ENCODE measurements at regions not wholly inside any gene's neighbourhood (a gene's known extent, or its start where the extent isn't known, plus 50 kb on each side); places are given as distances from the start of the nearest gene placed in this dataset.

DNA sequence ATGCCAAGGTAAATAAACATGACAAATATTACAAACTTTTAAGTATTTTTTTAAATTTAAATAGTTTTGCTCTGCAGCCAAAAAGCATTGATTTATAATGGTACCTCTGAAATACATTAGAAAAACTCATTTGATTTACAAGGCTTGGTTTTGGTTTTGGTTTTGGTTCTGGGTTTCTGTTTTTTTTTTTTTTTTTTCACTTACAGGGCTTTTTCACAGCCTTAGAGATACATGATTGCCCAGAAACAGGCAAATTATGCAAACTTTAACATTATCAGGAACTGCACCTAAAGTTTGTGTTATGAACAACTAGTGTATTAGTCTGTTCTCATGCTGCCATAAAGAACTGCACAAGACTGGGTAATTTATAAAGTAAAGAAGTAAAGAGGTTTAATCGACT is 196.4 kb upstream of the DDX53 start:
- TF ChIP-seq RAD21 (IDR thresholded peaks at IDR 0.05; ENCODE audit: low read depth) = no peak
- no peak for TF ChIP-seq FOXM1 (IDR thresholded peaks at IDR 0.05; ENCODE audit: borderline replicate concordance, low read depth)
- TF ChIP-seq, protein P1, sequence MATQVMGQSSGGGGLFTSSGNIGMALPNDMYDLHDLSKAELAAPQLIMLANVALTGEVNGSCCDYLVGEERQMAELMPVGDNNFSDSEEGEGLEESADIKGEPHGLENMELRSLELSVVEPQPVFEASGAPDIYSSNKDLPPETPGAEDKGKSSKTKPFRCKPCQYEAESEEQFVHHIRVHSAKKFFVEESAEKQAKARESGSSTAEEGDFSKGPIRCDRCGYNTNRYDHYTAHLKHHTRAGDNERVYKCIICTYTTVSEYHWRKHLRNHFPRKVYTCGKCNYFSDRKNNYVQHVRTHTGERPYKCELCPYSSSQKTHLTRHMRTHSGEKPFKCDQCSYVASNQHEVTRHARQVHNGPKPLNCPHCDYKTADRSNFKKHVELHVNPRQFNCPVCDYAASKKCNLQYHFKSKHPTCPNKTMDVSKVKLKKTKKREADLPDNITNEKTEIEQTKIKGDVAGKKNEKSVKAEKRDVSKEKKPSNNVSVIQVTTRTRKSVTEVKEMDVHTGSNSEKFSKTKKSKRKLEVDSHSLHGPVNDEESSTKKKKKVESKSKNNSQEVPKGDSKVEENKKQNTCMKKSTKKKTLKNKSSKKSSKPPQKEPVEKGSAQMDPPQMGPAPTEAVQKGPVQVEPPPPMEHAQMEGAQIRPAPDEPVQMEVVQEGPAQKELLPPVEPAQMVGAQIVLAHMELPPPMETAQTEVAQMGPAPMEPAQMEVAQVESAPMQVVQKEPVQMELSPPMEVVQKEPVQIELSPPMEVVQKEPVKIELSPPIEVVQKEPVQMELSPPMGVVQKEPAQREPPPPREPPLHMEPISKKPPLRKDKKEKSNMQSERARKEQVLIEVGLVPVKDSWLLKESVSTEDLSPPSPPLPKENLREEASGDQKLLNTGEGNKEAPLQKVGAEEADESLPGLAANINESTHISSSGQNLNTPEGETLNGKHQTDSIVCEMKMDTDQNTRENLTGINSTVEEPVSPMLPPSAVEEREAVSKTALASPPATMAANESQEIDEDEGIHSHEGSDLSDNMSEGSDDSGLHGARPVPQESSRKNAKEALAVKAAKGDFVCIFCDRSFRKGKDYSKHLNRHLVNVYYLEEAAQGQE (IDR thresholded peaks at IDR 0.05; ENCODE audit: low read depth) = no peak
- TF ChIP-seq NFIC (IDR thresholded peaks at IDR 0.05) = no peak
- TF ChIP-seq, protein P2, sequence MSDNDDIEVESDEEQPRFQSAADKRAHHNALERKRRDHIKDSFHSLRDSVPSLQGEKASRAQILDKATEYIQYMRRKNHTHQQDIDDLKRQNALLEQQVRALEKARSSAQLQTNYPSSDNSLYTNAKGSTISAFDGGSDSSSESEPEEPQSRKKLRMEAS (IDR thresholded peaks at IDR 0.05) = no peak
- no peak for TF ChIP-seq CREB1 (IDR thresholded peaks at IDR 0.05; ENCODE audit: low read depth)
- TF ChIP-seq TAF1 (IDR thresholded peaks at IDR 0.05; ENCODE audit: low read depth) = no peak
- TF ChIP-seq ZBTB7A (IDR thresholded peaks at IDR 0.05; ENCODE audit: low read depth) = no peak
- no peak for TF ChIP-seq TEAD4 (IDR thresholded peaks at IDR 0.05)
- TF ChIP-seq EP300 (IDR thresholded peaks at IDR 0.05; ENCODE audit: borderline replicate concordance) = no peak
- no peak for TF ChIP-seq YY1 (IDR thresholded peaks at IDR 0.05; ENCODE audit: low read depth)

DNA sequence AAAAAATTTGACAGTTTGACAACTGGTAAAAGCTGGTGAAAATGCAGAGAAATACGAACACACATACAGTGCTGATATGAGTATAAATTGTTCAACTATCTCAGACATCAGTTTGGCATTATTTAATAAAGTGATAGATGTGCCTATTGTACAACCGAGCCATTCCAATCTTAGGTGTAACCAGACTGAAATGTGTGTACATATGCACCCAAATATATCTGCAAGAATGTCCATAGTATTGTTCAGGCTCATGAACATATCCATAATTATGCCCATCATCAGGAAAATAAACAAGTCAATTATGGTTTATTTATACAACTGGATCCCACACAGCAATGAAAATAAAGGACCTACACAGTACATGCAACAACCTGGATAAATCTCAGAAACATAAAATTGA is 188.9 kb upstream of the DDX53 start:
- TF ChIP-seq CEBPB (IDR thresholded peaks at IDR 0.05) = no peak
- no peak for TF ChIP-seq FOXM1 (IDR thresholded peaks at IDR 0.05; ENCODE audit: borderline replicate concordance, low read depth)
- no peak for TF ChIP-seq RAD21 (IDR thresholded peaks at IDR 0.05; ENCODE audit: low read depth)
- TF ChIP-seq YY1 (IDR thresholded peaks at IDR 0.05; ENCODE audit: low read depth) = no peak
- TF ChIP-seq EP300 (IDR thresholded peaks at IDR 0.05; ENCODE audit: borderline replicate concordance) = no peak
- TF ChIP-seq TCF12 (IDR thresholded peaks at IDR 0.05; ENCODE audit: low read depth) = no peak
- TF ChIP-seq, protein P2 (IDR thresholded peaks at IDR 0.05) = no peak
- no peak for TF ChIP-seq TAF1 (IDR thresholded peaks at IDR 0.05; ENCODE audit: low read depth)

DNA sequence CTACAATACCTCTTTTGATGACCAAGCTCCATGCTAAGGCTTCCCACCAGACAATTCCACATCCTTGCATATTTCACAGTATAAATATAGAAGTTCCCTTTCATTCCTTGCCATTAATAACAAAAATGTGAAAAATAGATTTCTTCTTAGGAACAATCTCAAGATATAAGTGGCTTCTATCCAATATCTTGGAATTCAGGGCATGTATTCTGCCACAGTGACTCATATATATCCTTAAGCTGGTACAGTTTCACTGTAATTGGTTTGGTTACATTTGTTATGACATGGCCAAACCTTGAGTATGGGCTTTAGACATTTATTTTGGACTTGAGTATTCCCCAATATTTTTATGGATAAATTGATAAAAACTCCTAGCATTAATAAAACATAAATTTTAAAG is 181.7 kb upstream of the DDX53 start:
- no peak for TF ChIP-seq ZBTB7A (IDR thresholded peaks at IDR 0.05; ENCODE audit: low read depth)
- TF ChIP-seq, protein P1 (IDR thresholded peaks at IDR 0.05; ENCODE audit: low read depth) = no peak
- no peak for TF ChIP-seq YY1 (IDR thresholded peaks at IDR 0.05; ENCODE audit: low read depth)

DNA sequence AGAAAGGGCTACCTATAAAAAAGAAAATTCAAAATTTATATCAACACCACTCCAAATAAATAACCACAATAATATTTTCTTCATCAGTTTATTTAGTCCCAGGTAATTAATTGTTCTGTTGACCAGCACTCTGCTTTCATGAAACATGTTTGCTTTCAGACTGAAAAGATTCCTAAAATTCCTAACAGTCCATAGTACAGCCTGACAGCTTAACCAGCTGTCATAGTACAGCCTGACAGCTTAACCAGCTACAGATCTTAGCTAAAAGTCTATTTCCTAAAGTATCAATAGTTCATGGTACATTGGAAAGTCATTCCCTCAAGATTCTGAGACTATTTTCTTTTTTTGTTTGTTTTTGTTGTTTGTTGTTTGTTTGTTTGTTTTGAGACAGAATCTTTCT is 144.1 kb upstream of the DDX53 start:
- no peak for TF ChIP-seq CREB1 (IDR thresholded peaks at IDR 0.05; ENCODE audit: low read depth)
- no peak for TF ChIP-seq EP300 (IDR thresholded peaks at IDR 0.05; ENCODE audit: borderline replicate concordance)
- TF ChIP-seq, protein P3, sequence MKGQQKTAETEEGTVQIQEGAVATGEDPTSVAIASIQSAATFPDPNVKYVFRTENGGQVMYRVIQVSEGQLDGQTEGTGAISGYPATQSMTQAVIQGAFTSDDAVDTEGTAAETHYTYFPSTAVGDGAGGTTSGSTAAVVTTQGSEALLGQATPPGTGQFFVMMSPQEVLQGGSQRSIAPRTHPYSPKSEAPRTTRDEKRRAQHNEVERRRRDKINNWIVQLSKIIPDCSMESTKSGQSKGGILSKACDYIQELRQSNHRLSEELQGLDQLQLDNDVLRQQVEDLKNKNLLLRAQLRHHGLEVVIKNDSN (IDR thresholded peaks at IDR 0.05) = no peak
- TF ChIP-seq TAF1 (IDR thresholded peaks at IDR 0.05; ENCODE audit: low read depth) = no peak
- no peak for TF ChIP-seq CEBPB (IDR thresholded peaks at IDR 0.05)

DNA sequence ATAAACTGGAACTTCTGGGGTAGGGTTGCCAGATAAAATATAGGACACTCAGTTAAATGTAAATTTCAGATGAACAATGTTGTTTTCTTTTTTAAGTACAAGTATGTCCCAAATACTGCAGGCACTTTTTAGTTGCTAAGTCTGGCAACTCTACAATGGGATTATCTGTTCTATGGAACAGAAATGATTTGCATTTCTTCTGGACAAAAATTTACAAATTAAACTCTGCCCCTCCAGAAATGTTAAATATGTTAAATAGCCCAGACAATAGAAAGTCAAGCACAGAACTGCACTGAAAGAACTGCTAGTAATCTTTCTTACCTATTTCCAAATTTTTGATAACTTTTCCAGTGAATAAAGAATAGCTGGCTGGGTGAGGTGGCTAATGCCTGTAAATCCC is 140.1 kb upstream of the DDX53 start:
- TF ChIP-seq YY1 (IDR thresholded peaks at IDR 0.05; ENCODE audit: low read depth) (no peak), FOXM1 (IDR thresholded peaks at IDR 0.05; ENCODE audit: borderline replicate concordance, low read depth) (no peak), EGR1 (IDR thresholded peaks at IDR 0.05) (no peak), TEAD4 (IDR thresholded peaks at IDR 0.05) (no peak), NFIC (IDR thresholded peaks at IDR 0.05) (no peak), TAF1 (IDR thresholded peaks at IDR 0.05; ENCODE audit: low read depth) (no peak), EP300 (IDR thresholded peaks at IDR 0.05; ENCODE audit: borderline replicate concordance) (no peak), CEBPB (IDR thresholded peaks at IDR 0.05) (no peak), CREB1 (IDR thresholded peaks at IDR 0.05; ENCODE audit: low read depth) (no peak), RAD21 (IDR thresholded peaks at IDR 0.05; ENCODE audit: low read depth) (no peak), TCF12 (IDR thresholded peaks at IDR 0.05; ENCODE audit: low read depth) (no peak), ZBTB7A (IDR thresholded peaks at IDR 0.05; ENCODE audit: low read depth) (no peak)
- TF ChIP-seq, protein P1 (IDR thresholded peaks at IDR 0.05; ENCODE audit: low read depth) = no peak
- TF ChIP-seq, protein P2 (IDR thresholded peaks at IDR 0.05) = no peak
- TF ChIP-seq, protein P3 (IDR thresholded peaks at IDR 0.05) = no peak
